HG03342 (cell line): ENCODE measurements at regions not wholly inside any gene's neighbourhood (a gene's known extent, or its start where the extent isn't known, plus 50 kb on each side); places are given as distances from the start of the nearest gene placed in this dataset.
A peak's percentile ranks its signal among the peaks of the same experiment; 100 is the strongest.

ENCODE experiments used
- ATAC-seq: cut with Tn5 transposase; IDR thresholded peaks from one replicate; pipeline ENCODE4 v1.9.1; 2021; ENCODE audit warnings: mild to moderate bottlenecking, moderate library complexity; ENCODE audit not compliant: unreplicated experiment

DNA sequence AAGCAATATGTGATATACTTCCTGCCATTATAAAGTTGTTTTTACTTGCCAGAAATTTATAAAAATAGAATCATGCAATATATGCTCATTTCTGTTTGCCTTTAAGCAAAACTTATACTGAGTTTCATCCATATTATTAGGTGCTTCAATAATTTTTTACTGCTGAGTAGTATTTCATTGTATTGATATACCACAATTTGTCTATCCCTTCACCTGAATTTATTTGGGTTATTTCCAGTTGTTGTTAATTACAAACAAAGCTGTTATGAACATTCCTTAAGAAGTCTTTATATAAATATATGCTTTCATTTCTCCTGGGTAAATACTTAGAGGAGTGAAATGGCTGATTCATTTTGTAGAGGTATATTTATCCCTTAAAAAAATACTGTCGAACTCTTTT, 864.1 kb downstream of the HACE1 start:
- ATAC-seq = no peak

DNA sequence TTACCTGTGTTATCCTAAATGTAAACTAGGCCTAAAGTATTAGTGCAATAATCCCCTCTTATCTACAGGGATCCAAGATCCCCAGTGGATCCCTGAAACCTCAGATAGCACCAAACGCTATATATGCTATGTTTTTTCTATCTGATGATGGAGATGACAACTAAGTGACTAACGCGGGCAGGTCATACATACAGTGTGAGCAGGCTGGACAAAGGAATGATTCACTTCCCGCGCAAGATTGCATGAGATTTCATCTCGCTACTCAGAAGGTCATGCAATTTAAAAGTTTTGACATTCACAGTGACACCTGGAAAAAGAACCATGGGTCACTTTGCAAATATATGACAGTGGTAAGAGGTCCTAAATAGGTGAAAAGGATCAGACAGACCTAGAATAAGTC, 875.9 kb downstream of the HACE1 start:
- no peak for ATAC-seq

DNA sequence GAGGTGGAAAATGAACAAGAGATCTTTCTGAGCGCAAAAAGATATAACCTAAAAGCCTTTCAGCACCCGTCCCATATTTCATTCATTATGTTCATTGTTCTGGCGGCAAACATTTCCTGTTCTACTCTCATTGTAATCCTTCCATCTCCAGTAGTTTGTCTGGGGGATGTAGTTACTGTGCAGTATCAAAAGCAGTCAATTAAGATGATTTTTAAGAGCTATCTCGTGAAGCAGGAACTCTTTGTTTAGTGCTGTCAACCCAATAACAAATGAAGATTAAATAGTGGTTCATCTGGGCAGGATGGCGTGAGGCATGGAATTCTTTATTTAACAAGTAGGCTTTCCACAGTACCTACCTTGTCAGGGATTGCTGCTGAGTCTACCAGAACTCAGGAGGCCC, 876.7 kb downstream of the HACE1 start:
- no peak for ATAC-seq

DNA sequence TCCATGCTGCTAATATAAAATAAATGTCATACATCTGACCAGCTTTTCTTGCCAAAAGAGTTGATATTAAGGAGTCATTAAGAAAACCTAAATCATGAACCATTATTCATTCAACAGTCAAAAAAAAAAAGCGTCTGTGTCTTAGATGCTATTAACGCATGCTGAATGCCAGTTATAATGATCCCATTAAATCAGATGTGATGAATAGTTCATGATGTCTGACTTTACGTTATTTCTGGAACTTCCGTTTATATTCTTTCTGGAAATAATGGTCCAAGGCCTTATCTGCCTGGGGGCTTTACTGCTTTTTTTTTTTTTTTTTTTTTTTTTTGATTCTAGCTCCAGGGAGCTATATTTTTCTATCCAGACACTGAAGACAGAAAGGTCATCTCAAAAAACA, 877.1 kb downstream of the HACE1 start:
- no peak for ATAC-seq

DNA sequence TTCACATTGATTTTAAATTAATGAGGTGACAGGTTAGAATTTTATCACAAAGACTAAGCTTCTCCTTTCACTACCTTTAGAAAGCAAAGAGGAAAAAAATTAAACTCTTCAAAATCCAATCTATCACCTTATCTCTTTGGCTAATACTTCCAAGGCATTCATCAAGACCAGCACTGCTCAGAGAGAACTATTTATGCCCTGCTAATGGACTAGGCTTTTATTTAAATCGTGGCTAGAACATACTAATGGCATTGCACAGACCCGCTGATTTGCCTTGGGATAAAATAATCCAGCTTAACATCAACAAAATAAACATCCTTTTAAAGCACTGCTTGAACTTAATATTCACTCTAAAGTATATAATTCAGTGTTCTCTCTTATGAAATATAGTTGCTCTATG, 880.4 kb downstream of the HACE1 start:
- no peak for ATAC-seq

DNA sequence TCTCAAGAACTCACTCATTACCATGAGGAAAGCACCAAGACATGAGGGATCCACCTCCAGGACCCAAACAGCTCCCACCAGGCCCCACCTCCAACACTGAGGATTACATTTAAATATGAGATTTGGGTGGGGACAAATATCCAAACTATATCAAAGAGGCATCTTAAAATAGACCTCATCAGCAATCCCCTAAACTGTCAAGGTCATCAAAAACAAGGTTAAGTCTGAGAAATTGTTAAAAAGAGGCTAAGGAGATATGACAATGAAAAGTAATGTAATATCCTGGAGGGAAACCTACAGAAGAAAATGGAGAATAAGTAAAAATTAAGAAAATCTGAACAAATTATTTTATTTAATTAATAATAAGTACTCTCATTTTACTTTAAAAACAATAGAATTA, 922.3 kb downstream of the HACE1 start:
- no peak for ATAC-seq

DNA sequence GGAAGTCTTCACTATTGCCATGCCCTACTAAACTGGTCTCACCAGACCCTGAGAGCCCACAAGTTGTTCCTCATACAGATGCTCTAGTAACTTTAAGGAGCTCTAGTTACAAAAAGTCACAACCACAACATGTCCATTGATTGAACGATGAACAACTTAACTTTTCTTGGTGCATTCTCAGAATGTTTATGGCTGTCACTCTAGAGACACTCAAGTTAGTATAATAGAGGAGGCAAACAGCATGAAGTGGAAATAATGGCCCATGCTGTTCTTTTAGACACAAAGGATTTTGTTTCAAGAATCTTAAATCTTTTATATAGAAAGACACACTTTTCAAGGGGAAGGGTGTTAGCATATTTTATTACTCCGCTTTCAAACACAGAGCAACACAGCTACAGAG, 934.4 kb downstream of the HACE1 start:
- ATAC-seq = no peak

DNA sequence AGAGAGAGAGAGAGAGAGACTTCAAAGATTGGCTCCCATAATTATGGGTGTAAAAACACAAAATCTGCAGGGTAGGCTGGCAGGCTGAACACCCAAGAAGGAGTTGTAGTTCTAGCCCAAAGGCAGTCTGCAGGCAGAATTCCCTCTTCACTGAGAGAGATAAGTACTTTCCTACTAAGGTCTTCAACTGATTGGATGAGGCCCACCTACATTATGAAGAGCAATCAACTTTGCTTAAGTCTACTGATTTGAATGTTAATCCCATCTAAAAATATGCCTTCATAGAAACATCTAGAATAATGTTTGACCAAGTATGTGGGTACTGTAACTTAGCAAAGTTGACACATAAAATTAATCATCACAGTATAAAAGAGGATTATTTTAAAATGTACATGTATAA, 949.7 kb downstream of the HACE1 start:
- ATAC-seq = no peak

DNA sequence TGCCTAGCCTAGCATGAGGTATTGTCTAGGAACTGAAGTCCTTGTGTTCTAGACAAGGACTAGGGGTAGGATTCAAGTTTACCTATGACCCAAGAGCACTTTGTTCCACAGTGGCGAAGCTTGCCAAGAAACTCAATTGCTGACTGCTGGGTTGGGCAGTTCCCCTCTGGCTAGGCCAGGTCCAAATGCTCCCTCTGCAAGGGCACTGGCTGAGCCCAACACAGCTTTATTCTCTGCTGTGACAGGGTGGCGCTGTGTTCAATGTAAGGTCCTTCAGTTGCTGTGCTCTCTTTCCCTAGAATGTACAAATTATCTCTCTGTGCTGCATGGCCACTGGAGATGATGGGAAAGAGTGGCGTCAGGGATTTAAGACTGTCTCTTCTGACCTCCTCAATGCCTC, 950.8 kb downstream of the HACE1 start:
- no peak for ATAC-seq

DNA sequence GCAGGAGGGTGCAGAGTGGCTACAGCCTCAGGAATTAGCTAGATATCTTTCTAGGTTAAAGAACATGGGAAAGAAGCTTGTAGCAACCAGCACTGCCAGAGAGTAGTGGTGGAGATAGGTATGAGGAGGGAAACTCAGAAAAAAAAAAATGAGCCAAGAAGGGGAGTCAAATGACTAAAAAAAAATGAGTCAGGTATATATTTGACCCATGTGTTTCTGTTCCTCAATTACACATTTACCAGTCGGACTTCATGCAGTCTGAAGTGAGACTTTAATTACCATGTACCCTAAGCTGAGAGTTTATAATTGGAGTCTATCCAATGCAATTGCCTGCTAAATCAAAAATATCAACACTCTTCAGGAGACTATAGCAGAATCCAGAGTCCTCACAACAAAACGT, 964.6 kb downstream of the HACE1 start:
- peak; percentile 63 for ATAC-seq

DNA sequence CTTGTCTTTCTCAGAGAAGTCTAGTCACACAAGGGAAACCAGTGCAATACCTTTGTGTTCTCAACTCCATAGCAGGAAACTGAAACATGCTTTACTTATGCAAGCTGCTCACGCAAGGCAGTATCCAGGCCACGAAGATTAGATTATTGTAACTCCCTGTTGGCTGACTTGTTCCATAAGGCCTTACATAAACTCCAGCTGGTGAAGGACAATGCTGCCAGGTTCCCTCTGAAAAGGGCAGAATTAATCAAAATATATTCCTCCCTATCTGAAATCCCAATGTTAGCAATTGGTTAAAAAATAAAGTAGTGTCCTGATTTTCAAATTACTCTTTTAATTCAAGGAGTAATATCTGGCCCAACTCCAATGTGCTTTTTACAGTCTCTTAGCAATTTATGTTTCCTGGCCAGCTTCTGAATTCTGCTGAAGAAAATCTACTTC, 966.6 kb downstream of the HACE1 start:
- no peak for ATAC-seq

DNA sequence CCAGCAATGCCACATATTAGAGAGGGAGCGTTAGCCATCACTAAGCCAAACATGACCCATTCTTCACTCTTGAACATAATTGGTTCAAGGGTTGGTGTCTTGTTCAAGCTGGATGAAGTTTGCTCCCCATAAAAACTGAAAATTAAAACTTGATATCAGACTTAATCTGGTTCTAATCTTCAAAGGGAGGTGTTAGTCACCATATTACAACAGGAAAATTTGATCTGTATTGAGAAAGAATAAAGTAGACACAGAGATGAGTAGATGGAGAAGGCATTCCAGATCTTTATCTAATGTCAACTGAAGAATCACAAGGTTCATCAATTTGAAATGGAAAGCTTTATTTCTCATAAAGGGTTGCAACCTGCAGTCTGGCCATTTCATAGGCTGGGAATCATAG, 972.8 kb downstream of the HACE1 start:
- ATAC-seq = no peak

DNA sequence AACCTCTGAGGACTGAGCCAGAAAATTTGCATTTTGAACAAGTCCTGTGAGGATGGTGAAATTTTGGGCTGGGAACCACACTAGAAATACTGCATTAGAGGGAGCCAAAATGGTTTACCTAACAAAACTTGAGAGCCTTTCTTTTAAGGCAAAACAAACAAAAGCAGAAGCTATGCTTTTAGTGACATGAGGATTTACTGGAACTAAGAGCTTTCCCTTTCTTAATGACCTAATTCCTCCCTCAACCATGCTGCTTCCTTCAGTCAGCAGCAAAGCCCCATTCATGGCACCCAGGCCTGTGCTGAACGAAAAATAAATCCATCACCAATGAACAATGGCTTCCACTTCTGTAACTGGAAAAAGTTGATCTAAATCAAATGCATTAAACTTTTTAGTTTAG, 974.3 kb downstream of the HACE1 start:
- ATAC-seq = no peak

DNA sequence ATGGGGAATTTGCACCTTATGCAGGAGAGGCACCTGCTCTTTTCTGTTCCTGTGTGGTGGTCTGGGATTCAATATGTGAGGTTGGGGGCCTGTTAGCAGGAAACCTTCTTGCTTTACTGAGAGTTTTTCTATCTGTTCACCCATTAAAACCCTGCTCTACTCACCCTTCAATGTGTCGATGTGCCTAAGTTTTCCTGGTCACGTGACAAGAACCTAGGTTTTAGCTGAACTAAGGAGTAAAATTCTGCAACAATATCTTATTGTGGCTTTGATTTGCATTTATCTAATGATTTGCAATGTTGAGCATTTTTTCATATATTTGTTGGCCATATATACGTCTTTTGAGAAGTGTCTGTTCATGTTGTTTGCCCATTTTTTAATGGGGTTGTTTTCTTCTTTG, 979.9 kb downstream of the HACE1 start:
- no peak for ATAC-seq

DNA sequence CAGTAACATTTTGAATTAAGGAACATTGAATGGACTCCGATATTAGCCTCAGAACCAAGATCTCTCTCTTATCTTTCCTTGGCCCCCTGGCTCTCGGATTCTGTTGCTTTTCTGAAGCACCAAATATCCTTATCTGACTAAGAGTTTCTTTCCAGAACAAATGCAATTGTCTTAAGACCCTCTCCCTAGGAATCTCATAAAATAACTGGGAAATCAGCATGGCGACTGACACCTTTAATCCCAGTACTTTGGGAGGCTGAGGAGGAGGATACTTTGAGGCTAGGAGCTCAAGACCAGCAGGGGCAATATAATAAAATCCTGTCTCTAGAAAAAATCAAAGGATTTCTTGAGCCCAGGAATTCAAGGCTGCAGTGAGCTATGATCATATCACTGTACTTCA, 984.5 kb downstream of the HACE1 start:
- no peak for ATAC-seq

DNA sequence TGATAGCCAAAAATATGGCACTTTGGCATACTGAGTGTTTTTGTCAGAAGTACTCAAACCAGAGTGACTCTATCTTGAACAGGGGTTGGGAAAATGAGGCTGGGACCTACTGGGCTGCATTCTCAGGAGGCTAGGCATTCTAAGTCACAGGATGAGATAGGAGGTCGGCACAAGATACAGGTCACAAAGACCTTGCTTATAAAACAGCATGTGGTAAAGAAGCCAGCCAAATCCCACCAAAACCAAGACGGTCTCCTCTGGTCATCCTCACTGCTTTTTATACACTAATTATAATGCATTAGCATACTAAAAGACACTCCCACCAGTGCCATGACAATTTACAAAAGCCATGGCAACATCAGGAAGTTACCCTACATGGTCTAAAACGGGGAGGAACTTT, 985.1 kb downstream of the HACE1 start:
- no peak for ATAC-seq

DNA sequence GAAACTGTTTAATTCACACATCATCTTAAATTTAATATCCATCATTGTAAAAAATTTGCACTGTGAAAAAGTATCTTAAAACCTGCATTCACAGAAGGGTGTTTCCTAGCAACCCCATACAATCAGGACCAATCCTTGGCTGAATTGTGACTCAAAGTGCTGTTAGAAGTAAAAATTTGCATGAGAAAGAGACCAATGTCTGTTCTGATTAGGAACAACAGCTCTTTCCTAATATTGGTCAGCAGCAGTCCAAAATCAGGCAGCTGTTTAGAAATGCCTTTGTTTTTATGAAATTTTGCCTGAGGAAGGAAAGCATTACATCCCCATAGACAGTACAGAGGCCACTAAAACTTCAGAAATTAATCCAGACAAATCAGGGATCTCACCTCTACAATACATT, 987.0 kb downstream of the HACE1 start:
- no peak for ATAC-seq

DNA sequence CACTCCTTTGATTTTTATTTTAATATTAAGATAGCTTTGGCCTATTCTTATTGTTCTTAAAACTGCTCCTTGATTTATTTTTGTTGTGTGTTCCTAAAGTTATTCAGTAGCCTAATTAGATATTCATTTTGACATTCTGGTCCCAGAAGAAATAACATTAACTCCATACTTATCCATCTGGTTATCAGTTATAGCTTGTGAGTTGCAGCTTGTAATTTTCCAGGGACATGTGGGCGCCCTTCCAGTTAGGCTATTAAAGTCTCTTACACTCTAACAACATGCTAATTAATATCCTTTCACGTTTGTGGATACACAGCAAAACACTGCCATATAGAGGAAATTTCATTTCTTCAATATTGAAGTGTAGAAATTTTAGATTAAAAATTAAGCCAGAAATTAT, 987.5 kb downstream of the HACE1 start:
- no peak for ATAC-seq

DNA sequence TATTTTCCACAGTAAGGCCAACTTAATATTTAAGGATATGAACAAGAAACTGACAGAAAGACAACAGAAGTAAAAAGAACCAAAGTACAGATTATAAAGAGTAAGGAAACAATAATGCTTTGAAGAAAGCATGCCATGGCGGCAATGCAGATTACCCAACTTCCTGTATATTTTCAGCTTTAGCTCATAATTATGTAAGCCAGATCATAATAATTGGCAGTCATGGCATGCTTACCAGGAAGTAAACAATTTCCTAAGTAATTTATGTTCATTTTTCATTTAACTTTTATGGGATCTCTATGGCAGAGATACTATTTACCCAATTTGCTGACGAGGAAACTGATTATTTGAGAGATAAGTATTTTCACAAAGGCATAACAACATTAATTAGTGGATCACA, 988.7 kb downstream of the HACE1 start:
- no peak for ATAC-seq

DNA sequence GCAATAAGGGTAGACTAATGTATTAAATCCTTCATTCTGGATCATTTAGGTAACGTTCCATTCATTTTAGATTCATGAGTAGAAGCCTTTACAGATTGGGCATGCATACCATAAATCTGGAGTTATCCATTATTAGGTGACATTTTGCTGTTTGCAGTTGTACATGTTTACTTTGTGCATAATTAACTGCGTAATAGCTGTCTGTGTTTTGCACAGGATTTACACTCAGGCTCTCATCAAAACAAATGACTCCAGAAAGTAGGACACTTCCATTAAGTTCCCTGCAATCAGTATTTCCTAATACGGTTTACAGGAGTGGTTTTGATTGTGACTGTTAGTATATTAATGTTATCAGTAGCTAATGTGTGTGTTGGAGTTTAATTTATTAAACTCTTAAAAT, 997.4 kb downstream of the HACE1 start:
- no peak for ATAC-seq

DNA sequence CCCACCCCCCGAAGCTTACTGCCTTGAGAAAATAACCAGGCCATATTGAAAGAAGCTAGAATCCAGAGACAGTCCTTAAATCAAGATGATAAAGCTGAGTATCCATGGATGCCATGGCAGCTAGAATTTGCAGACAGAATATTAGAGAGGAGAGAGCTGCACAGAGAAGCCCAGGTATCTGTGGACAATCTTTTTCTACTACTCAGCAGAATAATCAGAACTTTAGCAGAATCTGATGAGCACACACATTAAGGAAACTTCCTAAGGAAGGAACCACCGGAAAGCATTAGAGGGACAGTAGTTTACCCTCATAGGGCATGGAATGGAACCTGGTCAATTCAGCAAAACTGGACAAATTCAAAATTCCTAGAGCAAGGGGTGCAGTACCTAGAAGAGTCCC, 1001.7 kb downstream of the HACE1 start:
- ATAC-seq = no peak

DNA sequence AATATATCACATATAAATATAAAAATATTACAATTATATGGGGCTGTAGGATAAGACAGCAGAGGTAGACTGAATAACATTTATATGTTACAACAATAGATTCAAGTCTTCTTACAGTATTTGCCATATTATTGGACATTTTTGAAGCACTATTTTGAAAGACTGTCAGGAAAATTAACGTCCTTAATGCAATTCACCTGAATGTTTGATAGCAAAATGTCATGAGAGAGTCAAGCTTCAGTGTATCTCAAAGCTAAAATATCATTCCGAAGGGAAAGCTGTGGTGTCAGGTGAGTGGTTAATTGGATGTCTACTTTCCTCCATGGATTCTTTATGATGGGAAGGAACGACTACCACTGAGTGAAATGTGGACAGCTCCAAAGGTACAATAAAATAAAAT, 1004.0 kb downstream of the HACE1 start:
- ATAC-seq = no peak

DNA sequence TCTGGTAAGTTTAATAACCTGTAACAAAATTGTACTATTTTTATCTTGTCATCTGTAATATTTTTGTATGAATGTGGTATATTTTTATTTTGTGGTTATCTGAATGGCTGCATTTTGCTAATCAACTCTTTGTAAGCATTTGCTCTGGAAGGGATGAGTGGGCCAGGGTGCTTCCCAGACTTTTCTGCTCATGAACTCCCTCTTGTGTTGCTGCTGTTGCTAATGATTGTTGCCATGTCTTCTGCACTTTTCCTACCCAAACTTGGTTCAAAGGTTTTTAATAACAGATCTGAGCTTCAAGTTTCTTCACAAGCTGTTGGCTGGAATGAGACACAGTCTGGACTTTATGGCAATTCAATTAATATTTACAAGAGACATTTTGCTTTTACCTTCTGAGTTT, 1005.7 kb downstream of the HACE1 start:
- ATAC-seq = no peak

DNA sequence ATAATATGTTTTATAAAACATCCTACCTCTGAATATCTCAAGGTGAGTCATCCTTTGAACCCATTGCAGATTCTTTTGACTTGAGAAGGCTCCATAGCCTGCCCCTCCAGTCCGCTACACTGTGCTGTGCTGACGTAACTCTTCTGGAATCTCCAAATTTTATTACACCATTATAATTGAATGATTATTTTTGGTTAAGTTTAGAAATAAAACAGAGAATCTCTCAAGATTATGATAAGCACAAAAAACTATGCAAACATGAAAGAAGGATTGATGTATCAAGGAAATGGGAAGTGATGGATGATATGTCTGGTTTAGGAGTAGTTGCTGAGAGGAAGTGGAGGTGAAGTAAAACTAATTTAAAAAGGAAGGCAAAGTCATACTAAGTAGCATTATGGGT, 1021.3 kb downstream of the HACE1 start:
- no peak for ATAC-seq
